Right renal cortex interstitium (tissue), 3 donors: ENCODE measurements at regions not wholly inside any gene's neighbourhood (a gene's known extent, or its start where the extent isn't known, plus 50 kb on each side); places are given as distances from the start of the nearest gene placed in this dataset.
"Not testable (repeated sequence)": the region's sequence is repeated elsewhere in the genome, so short reads cannot be mapped to it uniquely, and the experiment has no call there.

Experiments
- DNase-seq, 3 donors: peaks; one replicate each; pipeline ENCODE4 v3.0.0-alpha.2; 2013; ENCODE audit warnings: low read depth in 3 of 3, low spot score in 2 of 3

DNA sequence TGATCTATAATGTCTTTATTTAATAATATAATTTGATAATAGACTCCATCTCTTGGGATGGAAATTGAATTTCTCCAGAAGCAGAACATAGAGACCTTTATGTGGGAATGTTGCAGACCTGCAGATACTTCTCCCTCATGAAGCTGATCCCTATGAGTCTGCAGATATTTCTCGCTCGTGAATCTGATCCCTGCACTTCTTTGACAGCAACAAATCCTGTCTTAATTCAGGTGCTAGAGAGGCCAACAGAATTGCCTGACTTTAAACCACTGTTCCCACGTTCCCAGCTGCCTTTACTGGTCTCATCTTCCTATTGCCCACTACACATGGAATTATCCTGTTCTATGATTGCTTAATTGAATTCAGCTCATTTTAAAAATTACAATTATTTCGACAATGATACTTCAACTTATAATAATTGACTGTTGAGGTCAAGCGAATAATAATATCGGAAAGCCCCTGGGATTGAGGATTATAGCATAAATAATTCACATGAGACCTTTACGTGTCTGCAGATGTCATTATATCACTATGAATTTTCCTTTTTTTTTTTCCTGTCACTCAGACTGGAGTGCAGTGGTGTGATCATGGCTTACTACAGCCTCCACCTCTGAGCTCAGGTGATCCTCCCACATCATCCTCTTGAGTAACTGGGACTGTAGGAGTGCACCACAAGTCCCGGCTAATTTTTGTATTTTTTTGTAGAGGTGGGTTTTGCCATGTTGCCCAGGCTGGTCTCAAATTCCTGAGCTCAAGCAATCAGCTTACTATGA, 486.4 kb upstream of the ADARB2 start:
- DNase-seq, result no peak

GRCh38 chr10:2222631-2223030, 485.3 kb upstream of the ADARB2 start:
- no peak for DNase-seq

DNA sequence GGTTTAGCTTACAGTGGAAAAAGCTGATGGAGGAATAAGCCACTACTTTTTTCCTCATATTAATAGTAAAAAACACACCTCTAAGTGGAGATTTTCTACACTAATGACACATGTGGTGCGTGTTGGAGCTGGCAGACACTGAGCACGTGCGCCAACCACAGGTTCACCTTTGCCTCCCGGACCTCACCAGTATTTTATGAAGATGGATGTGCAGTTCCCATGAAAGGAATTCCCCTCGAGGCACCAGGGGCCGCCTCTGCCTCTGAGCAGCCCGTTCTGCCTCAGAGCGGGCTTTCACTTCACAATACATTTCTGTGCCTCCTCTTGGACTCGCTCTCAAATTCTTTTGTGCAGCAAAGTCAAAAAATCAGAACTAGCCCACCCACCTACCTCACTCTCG, 477.5 kb upstream of the ADARB2 start:
- no peak for DNase-seq

DNA sequence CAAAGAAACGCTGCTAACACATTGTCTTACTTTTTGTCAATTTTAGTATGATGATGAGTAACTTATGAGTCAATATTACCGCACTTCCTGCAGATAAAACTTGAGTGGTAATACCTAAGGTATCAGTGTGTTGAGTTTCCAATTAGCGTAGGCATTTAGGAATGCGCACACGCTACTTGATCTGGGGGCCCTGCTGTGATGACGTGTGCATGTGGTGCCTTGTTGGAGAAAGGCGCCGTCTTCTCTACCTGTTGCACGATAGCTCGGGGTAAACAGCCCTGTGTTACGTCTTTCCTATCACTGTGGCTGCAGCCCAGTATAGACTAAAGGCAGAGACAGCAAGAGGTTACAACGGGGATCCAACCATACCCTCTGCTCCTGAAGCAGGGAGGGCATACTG, 476.8 kb upstream of the ADARB2 start:
- DNase-seq, result no peak

- no peak for DNase-seq
These were observed 475.0 kb upstream of the ADARB2 start for GRCh38 chr10:2212244-2212834.

- no peak for DNase-seq
These were observed 472.8 kb upstream of the ADARB2 start for GRCh38 chr10:2210088-2210487.

- DNase-seq, result no peak
These were observed 470.8 kb upstream of the ADARB2 start for GRCh38 chr10:2208106-2208505.

- no peak for DNase-seq
These were observed 470.1 kb upstream of the ADARB2 start for GRCh38 chr10:2207246-2207922.

- no peak for DNase-seq
These were observed 468.1 kb upstream of the ADARB2 start for GRCh38 chr10:2205406-2205805.

GRCh38 chr10:2202401-2202800, 465.1 kb upstream of the ADARB2 start:
- peak in 1 of 3 donors; percentile 21 for DNase-seq

- DNase-seq, result no peak
These were observed 464.3 kb upstream of the ADARB2 start for GRCh38 chr10:2201534-2202099.

- no peak for DNase-seq
These were observed 460.3 kb upstream of the ADARB2 start for GRCh38 chr10:2197663-2198062.

DNA sequence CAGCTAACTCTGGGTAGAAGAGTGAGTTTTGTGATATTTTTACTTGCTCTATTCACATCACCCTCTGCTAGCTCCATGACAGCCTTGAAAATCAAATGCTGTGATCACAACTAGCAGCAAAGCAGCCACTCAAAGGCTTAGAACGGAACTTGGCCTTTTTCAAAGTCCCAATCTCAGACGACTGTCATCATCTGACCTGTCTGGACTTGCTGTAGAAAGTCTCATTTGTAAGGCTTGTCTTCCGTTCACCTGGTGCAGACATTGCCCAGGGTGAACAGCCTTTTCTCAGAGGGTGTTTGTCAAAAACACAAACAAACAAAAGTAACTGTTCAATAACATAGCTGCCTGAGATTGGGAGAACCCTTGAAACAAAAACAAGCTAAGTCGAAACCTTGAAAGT, 458.9 kb upstream of the ADARB2 start:
- no peak for DNase-seq

DNA sequence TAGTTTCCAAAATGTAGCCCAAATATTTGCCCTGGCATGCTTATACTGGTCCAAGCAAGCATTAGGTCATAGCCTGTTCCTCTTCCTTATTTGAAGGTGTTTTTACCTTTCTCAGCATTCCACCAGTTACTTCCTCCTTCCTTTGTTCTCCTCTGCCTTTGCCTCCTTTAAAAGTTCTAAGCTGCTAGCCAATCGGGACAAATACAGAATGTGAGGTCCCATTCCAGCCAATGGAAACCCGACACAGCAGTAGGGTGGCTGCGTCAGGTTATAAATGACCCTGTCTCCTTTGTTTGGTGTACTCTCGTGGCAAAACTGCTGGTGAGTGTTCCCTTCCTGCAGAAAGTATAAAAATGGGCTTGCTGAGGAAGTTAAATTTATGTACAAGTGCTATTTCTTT, 452.0 kb upstream of the ADARB2 start:
- not testable (repeated sequence) for DNase-seq

DNA sequence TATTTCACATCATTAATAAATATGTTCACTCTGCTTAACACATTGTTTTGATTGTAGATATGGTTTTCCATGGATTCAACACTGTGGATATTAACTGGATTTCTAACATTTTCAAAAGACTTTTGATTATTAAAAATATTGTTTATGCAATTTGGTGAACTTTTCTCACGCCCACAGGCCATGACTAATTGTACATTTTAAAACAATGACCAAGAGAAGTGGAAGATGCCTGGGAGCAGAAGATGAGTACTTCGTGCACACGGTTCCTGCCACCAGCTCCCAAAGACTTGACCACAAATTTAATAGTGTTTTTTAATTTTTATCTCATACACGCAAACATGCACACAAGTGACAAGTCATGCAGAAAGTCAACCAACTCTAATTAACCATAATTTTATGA, 451.0 kb upstream of the ADARB2 start:
- no peak for DNase-seq

GRCh38 chr10:2173327-2173726, 436.0 kb upstream of the ADARB2 start:
- DNase-seq, result no peak

GRCh38 chr10:2165771-2166460, 428.6 kb upstream of the ADARB2 start:
- no peak for DNase-seq

DNA sequence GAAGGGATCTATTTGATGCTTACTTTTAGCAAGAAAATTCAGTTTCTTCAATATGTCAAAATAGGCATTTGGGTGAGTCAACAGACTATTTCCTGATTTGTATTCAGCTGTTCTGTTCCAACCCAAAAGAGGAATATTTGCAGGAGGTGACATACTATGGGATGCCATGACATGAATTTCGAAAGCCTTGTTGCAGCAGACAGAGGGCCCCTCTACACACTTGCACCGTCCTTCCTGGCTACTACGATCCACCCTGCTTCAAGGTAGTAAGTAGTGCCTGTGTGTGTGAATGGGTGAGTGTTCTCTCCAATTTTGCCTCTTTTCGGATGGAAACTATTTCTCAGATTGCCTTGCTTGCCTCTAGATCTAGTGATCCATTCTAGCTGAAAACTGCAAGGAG, 413.0 kb upstream of the ADARB2 start:
- no peak for DNase-seq

DNA sequence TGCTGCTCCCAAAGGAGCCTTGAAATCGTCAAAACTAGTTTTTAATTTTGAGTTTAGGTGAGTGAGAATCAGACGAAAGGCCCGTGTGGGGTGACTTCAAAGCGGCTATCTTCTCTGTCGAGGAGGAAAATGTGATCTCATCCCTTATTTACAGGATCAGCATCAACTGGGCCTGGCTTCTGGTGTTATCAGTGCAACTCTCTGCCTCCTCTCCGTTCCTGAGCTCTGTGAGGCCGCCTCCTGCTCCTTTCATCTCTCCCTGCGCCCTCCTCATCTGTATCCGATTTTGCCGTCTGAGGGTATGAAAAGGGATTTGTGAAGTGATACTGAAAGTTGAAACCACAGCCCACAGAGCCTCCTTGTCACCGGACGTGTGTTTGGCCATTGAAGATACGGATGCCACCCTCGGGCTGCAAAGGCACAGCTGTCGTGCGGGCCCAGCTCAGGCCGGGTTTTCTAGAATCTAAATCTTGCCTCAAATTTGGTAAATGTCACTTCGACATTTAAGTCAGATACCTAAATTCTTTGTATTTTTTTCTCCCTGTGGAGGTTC, 408.7 kb upstream of the ADARB2 start:
- DNase-seq, result no peak

GRCh38 chr10:2145491-2145890, 408.2 kb upstream of the ADARB2 start:
- no peak for DNase-seq

DNA sequence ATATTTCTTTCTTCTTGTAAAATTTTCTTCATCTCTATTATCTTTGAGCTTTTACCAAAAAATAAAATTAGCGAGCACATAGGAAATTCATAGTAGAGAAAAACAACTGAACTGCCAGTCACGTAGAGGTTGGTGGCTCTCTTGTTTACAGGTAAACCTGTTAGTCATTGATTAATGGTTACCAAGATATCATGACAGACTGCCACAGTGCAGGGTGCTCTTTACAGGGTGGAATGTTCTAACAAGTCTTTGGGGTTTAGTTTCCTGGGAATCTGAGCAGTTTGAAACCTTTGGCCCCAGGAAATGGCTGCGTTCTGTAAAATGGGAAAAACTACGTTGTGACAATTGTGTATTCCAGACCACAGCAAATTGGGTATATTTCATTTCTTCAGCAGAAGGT, 407.3 kb upstream of the ADARB2 start:
- no peak for DNase-seq
